GM23338 (cell line): ENCODE measurements at regions not wholly inside any gene's neighbourhood (a gene's known extent, or its start where the extent isn't known, plus 50 kb on each side); places are given as distances from the start of the nearest gene placed in this dataset.

Experiments
- ATAC-seq: fragments of 200-7000 bp; cut with Tn5 transposase; 3 replicates; pipeline ENCODE4 v1.9.1; 2020
- DNase-seq: peaks from one replicate; pipeline ENCODE4 v3.0.0-alpha.2; 2015; ENCODE audit warnings: low spot score
- H2AFZ ChIP-seq: fragments of 200-600 bp; sonication (generic); 2 replicates; pipeline ENCODE4 v1.8.0; 2016; ENCODE audit warnings: antibody characterized with exemption, mild to moderate bottlenecking, moderate library complexity
- H3F3A ChIP-seq: fragments of 200-600 bp; sonication (generic); replicated peaks from 2 replicates; pipeline ENCODE4 v1.8.0; 2017; ENCODE audit warnings: antibody characterized with exemption, mixed run types, low read depth
- H3K27ac ChIP-seq: fragments of 200-600 bp; sonication (generic); 2 replicates; pipeline ENCODE4 v1.6.1; 2016; ENCODE audit warnings: low read depth
- H3K27me3 ChIP-seq: fragments of 200-600 bp; sonication (generic); 2 replicates; pipeline ENCODE4 v1.8.0; 2016; ENCODE audit warnings: mild to moderate bottlenecking, mixed run types, moderate library complexity; ENCODE audit not compliant: insufficient read depth
- H3K36me3 ChIP-seq: fragments of 200-600 bp; sonication (generic); 2 replicates; pipeline ENCODE4 v1.8.0; 2016; ENCODE audit warnings: mild to moderate bottlenecking; ENCODE audit not compliant: insufficient read depth
- H3K4me1 ChIP-seq: fragments of 200-600 bp; sonication (generic); 2 replicates; pipeline ENCODE4 v1.8.0; 2016; ENCODE audit warnings: mild to moderate bottlenecking, moderate library complexity; ENCODE audit not compliant: insufficient read depth
- H3K4me2 ChIP-seq: fragments of 200-600 bp; sonication (generic); 2 replicates; pipeline ENCODE4 v1.7.1; 2017; ENCODE audit warnings: mixed run types
- H3K4me3 ChIP-seq: fragments of 200-600 bp; sonication (generic); 2 replicates; pipeline ENCODE4 v1.6.1; 2016; ENCODE audit warnings: mixed run types
- H3K79me2 ChIP-seq: fragments of 200-600 bp; sonication (generic); replicated peaks from 2 replicates; pipeline ENCODE4 v1.8.0; 2017; ENCODE audit warnings: mild to moderate bottlenecking; ENCODE audit not compliant: insufficient read depth
- H3K9me2 ChIP-seq: fragments of 200-600 bp; sonication (generic); 2 replicates; pipeline ENCODE4 v1.8.0; 2017; ENCODE audit not compliant: insufficient read depth
- H4K20me1 ChIP-seq: fragments of 200-600 bp; sonication (generic); replicated peaks from 2 replicates; pipeline ENCODE4 v1.8.0; 2017; ENCODE audit warnings: mild to moderate bottlenecking; ENCODE audit not compliant: insufficient read depth
- H3K27ac Mint-ChIP-seq: 2 replicates; pipeline ENCODE4 v1.8.0; 2020; ENCODE audit warnings: inconsistent platforms, mild to moderate bottlenecking, moderate library complexity, mixed read lengths
- H3K27me3 Mint-ChIP-seq: 3 replicates; pipeline ENCODE4 v1.8.0; 2022; ENCODE audit warnings: low read depth, mild to moderate bottlenecking, moderate library complexity, mixed read lengths, inconsistent platforms; ENCODE audit not compliant: insufficient read depth, poor library complexity
- H3K36me3 Mint-ChIP-seq: 3 replicates; pipeline ENCODE4 v1.8.0; 2021; ENCODE audit warnings: low read depth, mild to moderate bottlenecking, inconsistent platforms, moderate library complexity, mixed read lengths
- H3K4me1 Mint-ChIP-seq: 3 replicates; pipeline ENCODE4 v1.8.0; 2020; ENCODE audit warnings: mild to moderate bottlenecking, inconsistent platforms, mixed read lengths
- H3K4me3 Mint-ChIP-seq: 3 replicates; pipeline ENCODE4 v1.8.0; 2021; ENCODE audit warnings: moderate library complexity, mild to moderate bottlenecking, inconsistent platforms, mixed read lengths
- H3K9me3 Mint-ChIP-seq: 3 replicates; pipeline ENCODE4 v1.8.0; 2020; ENCODE audit warnings: moderate library complexity, mild to moderate bottlenecking, inconsistent platforms, mixed read lengths
- CREB1 ChIP-seq: fragments of 250-450 bp; sonication (Bioruptor Pico); IDR thresholded peaks from 2 replicates; pipeline ENCODE4 v1.5.0; 2020; ENCODE audit warnings: low read depth, mild to moderate bottlenecking, moderate library complexity
- EZH2 ChIP-seq: fragments of 200-600 bp; sonication (generic); IDR thresholded peaks from one replicate; pipeline ENCODE4 v1.8.0; 2017; ENCODE audit warnings: antibody characterized with exemption, mild to moderate bottlenecking, low read depth; ENCODE audit not compliant: unreplicated experiment
- EZH2phosphoT487 ChIP-seq: fragments of 200-600 bp; sonication (generic); IDR thresholded peaks from one replicate; pipeline ENCODE4 v1.8.1; 2018; ENCODE audit warnings: antibody characterized with exemption; ENCODE audit not compliant: unreplicated experiment
- JUNB ChIP-seq: IDR thresholded peaks from one replicate; pipeline ENCODE4 v1.6.1; 2016; ENCODE audit warnings: antibody characterized with exemption; ENCODE audit not compliant: unreplicated experiment
- NANOG ChIP-seq: IDR thresholded peaks from 2 replicates; pipeline ENCODE4 v1.6.1; 2016; ENCODE audit warnings: antibody characterized with exemption, borderline replicate concordance
- POLR2AphosphoS5 ChIP-seq: IDR thresholded peaks from 2 replicates; pipeline ENCODE4 v1.6.1; 2016; ENCODE audit warnings: antibody characterized with exemption, low read depth
- STAT1 ChIP-seq: IDR thresholded peaks from one replicate; pipeline ENCODE4 v1.6.1; 2016; ENCODE audit warnings: antibody characterized with exemption; ENCODE audit not compliant: unreplicated experiment
- ZNF114 ChIP-seq: fragments of 250-450 bp; sonication (Bioruptor Pico); IDR thresholded peaks from 2 replicates; pipeline ENCODE4 v1.5.0; 2020; ENCODE audit warnings: mild to moderate bottlenecking, moderate library complexity
- ZNF331 ChIP-seq: fragments of 250-450 bp; sonication (Bioruptor Pico); IDR thresholded peaks from 2 replicates; pipeline ENCODE4 v1.5.0; 2020; ENCODE audit warnings: low read depth, mild to moderate bottlenecking, moderate library complexity
- TF ChIP-seq, protein P1 (sequence below): IDR thresholded peaks from one replicate; pipeline ENCODE4 v1.6.1; 2018; ENCODE audit warnings: antibody characterized with exemption; ENCODE audit not compliant: unreplicated experiment
- TF ChIP-seq, protein P2 (sequence below): IDR thresholded peaks from 2 replicates; pipeline ENCODE4 v1.6.1; 2016; ENCODE audit warnings: antibody characterized with exemption
- TF ChIP-seq, protein P3 (sequence below), 2 experiments: fragments of 200-600 bp in 1 of 2; sonication (generic) in 1 of 2; conservative IDR thresholded peaks; 2 replicates each; pipeline versions ENCODE4 v1.5.1 to v1.6.1; 2016 to 2017; ENCODE audit warnings: antibody characterized with exemption in 2 of 2, low read depth in 2 of 2, mild to moderate bottlenecking in 2 of 2, moderate library complexity in 1 of 2

DNA sequence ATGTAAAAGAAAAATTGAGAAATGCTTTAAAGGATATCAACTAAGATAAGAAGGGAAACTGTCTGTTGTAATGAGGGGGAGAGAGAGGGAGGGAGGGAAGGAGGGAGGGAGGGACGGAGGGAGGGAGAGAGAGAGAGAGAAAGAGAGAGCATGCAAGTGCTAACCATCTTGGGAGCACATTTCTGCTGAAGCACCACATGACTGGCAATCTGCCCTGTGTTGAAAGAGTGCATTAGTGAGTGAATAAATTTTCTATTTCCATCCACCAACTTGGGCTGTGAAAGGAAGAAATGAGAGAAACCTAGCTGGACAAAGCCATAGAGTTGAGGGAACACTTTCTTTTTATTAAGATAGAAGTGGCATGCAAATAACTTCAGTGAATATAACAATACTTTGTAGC lies 110.7 kb downstream of the TMX3 start:
- DNase-seq = no peak
- H3K9me2 ChIP-seq = peaks cover 8% of the 10 kb centered on the region
- Mint-ChIP-seq H3K9me3 (no peaks in the 10 kb centered on the region), H3K36me3 (no peaks in the 10 kb centered on the region; the same call in 2 of the 3 replicates), H3K27ac (no peak overlapping the region), H3K4me3 (no peak overlapping the region), H3K4me1 (no peaks in the 10 kb centered on the region), H3K27me3 (peaks cover 4% of the 10 kb centered on the region)
- TF ChIP-seq, protein P1, sequence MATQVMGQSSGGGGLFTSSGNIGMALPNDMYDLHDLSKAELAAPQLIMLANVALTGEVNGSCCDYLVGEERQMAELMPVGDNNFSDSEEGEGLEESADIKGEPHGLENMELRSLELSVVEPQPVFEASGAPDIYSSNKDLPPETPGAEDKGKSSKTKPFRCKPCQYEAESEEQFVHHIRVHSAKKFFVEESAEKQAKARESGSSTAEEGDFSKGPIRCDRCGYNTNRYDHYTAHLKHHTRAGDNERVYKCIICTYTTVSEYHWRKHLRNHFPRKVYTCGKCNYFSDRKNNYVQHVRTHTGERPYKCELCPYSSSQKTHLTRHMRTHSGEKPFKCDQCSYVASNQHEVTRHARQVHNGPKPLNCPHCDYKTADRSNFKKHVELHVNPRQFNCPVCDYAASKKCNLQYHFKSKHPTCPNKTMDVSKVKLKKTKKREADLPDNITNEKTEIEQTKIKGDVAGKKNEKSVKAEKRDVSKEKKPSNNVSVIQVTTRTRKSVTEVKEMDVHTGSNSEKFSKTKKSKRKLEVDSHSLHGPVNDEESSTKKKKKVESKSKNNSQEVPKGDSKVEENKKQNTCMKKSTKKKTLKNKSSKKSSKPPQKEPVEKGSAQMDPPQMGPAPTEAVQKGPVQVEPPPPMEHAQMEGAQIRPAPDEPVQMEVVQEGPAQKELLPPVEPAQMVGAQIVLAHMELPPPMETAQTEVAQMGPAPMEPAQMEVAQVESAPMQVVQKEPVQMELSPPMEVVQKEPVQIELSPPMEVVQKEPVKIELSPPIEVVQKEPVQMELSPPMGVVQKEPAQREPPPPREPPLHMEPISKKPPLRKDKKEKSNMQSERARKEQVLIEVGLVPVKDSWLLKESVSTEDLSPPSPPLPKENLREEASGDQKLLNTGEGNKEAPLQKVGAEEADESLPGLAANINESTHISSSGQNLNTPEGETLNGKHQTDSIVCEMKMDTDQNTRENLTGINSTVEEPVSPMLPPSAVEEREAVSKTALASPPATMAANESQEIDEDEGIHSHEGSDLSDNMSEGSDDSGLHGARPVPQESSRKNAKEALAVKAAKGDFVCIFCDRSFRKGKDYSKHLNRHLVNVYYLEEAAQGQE = no peak
- TF ChIP-seq EZH2phosphoT487 = no peak
- TF ChIP-seq ZNF114 = no peak
- no peak for TF ChIP-seq POLR2AphosphoS5
- no peak overlapping the region for H2AFZ ChIP-seq
- H3F3A ChIP-seq = no peaks in the 10 kb centered on the region
- H3K4me2 ChIP-seq = no peak overlapping the region
- H3K27ac ChIP-seq = no peak overlapping the region
- no peak overlapping the region for H3K4me3 ChIP-seq
- H3K27me3 ChIP-seq = no peaks in the 10 kb centered on the region
- H3K36me3 ChIP-seq = no peaks in the 10 kb centered on the region
- H3K79me2 ChIP-seq = no peaks in the 10 kb centered on the region
- H4K20me1 ChIP-seq = no peaks in the 10 kb centered on the region
- ATAC-seq = no peak
- no peaks in the 10 kb centered on the region for H3K4me1 ChIP-seq

GRCh38 chr18:68596016-68596415 lies 118.9 kb downstream of the TMX3 start:
- no peaks in the 10 kb centered on the region for H3K27me3 Mint-ChIP-seq
- H3K9me3 Mint-ChIP-seq = no peaks in the 10 kb centered on the region
- no peaks in the 10 kb centered on the region for H3K36me3 ChIP-seq
- DNase-seq (no peak), ATAC-seq (peak; percentile 44; the same call in 2 of the 3 replicates)
- H3K4me3 ChIP-seq = no peak overlapping the region
- no peaks in the 10 kb centered on the region for H3K27me3 ChIP-seq
- H3K4me1 Mint-ChIP-seq = peaks cover 3% of the 10 kb centered on the region; the same call in 2 of the 3 replicates
- no peaks in the 10 kb centered on the region for H3K36me3 Mint-ChIP-seq
- H3K4me3 Mint-ChIP-seq = no peak overlapping the region
- no peaks in the 10 kb centered on the region for H3F3A ChIP-seq
- H3K79me2 ChIP-seq = no peaks in the 10 kb centered on the region
- no peaks in the 10 kb centered on the region for H3K4me1 ChIP-seq
- no peaks in the 10 kb centered on the region for H4K20me1 ChIP-seq
- no peak overlapping the region for H3K27ac ChIP-seq
- H3K4me2 ChIP-seq = no peak overlapping the region
- no peak overlapping the region for H3K27ac Mint-ChIP-seq
- H3K9me2 ChIP-seq = no peaks in the 10 kb centered on the region
- no peak overlapping the region for H2AFZ ChIP-seq
- TF ChIP-seq JUNB = no peak
- TF ChIP-seq EZH2 = no peak
- TF ChIP-seq, protein P2, sequence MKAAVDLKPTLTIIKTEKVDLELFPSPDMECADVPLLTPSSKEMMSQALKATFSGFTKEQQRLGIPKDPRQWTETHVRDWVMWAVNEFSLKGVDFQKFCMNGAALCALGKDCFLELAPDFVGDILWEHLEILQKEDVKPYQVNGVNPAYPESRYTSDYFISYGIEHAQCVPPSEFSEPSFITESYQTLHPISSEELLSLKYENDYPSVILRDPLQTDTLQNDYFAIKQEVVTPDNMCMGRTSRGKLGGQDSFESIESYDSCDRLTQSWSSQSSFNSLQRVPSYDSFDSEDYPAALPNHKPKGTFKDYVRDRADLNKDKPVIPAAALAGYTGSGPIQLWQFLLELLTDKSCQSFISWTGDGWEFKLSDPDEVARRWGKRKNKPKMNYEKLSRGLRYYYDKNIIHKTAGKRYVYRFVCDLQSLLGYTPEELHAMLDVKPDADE = no peak
- TF ChIP-seq, protein P3, sequence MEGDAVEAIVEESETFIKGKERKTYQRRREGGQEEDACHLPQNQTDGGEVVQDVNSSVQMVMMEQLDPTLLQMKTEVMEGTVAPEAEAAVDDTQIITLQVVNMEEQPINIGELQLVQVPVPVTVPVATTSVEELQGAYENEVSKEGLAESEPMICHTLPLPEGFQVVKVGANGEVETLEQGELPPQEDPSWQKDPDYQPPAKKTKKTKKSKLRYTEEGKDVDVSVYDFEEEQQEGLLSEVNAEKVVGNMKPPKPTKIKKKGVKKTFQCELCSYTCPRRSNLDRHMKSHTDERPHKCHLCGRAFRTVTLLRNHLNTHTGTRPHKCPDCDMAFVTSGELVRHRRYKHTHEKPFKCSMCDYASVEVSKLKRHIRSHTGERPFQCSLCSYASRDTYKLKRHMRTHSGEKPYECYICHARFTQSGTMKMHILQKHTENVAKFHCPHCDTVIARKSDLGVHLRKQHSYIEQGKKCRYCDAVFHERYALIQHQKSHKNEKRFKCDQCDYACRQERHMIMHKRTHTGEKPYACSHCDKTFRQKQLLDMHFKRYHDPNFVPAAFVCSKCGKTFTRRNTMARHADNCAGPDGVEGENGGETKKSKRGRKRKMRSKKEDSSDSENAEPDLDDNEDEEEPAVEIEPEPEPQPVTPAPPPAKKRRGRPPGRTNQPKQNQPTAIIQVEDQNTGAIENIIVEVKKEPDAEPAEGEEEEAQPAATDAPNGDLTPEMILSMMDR (conservative IDR thresholded peaks at IDR 0.05; ENCODE audit: low read depth in 2 of 2) = no peak
- TF ChIP-seq ZNF331 (CRISPR knock-in tag) = no peak
- no peak for TF ChIP-seq NANOG
- TF ChIP-seq POLR2AphosphoS5 = no peak
- no peak for TF ChIP-seq STAT1
- TF ChIP-seq CREB1 = no peak
- TF ChIP-seq, protein P1 = no peak
- no peak for TF ChIP-seq EZH2phosphoT487
- TF ChIP-seq ZNF114 = no peak
